ENCODE measurements at regions not wholly inside any gene's neighbourhood (a gene's known extent, or its start where the extent isn't known, plus 50 kb on each side); places are given as distances from the start of the nearest gene placed in this dataset.

GRCh38 chr3:30286811-30287210 lies 319.6 kb upstream of the TGFBR2 start:
- H3K4me1 ChIP-seq = peaks cover 0 to 26% (median 11%) of the 10 kb centered on the region in 4 donors
- no peaks in the 10 kb centered on the region for H3K36me3 ChIP-seq
- no peak for TF ChIP-seq CTCF (IDR thresholded peaks at IDR 0.05)
- no peak for TF ChIP-seq POLR2A (IDR thresholded peaks at IDR 0.05)
- H3K4me3 ChIP-seq = no peak overlapping the region
- H3K27ac ChIP-seq = no peak overlapping the region
- ATAC-seq = no peak
- WGBS (ENCODE audit: insufficient coverage, low coverage, low lambda C conversion rate, missing lambda C conversion rate) = 79% methylated on average over 2 of the region's 2 CpGs
- intact Hi-C loops (cut with DNase I) = no loop called here
- H3K27me3 ChIP-seq = no peaks in the 10 kb centered on the region
- H3K9me3 ChIP-seq = no peaks in the 10 kb centered on the region
- no peak for DNase-seq

- H3K36me3 ChIP-seq = no peaks in the 10 kb centered on the region
- no peak for TF ChIP-seq POLR2A (IDR thresholded peaks at IDR 0.05)
- no peak for TF ChIP-seq CTCF (IDR thresholded peaks at IDR 0.05)
- intact Hi-C loops (cut with DNase I) = no loop called here
- no peak overlapping the region for H3K4me3 ChIP-seq
- ATAC-seq (no peak), DNase-seq (no peak)
- H3K4me1 ChIP-seq = peaks cover 0 to 26% (median 11%) of the 10 kb centered on the region in 4 donors
- H3K9me3 ChIP-seq = no peaks in the 10 kb centered on the region
- peak overlapping the region in 2 of 3 donors; percentile 3 to 5 for H3K27ac ChIP-seq
- no peaks in the 10 kb centered on the region for H3K27me3 ChIP-seq
Measured at GRCh38 chr3:30288830-30289229, 317.6 kb upstream of the TGFBR2 start.

GRCh38 chr3:30289324-30289723 lies 317.1 kb upstream of the TGFBR2 start:
- no peaks in the 10 kb centered on the region for H3K36me3 ChIP-seq
- intact Hi-C loops (cut with DNase I) = no loop called here
- TF ChIP-seq CTCF (IDR thresholded peaks at IDR 0.05) = no peak
- no peak for TF ChIP-seq POLR2A (IDR thresholded peaks at IDR 0.05)
- no peak overlapping the region for H3K4me3 ChIP-seq
- no peaks in the 10 kb centered on the region for H3K27me3 ChIP-seq
- peak overlapping the region in 2 of 3 donors; percentile 3 to 5 for H3K27ac ChIP-seq
- DNase-seq (no peak), ATAC-seq (peak; percentile 79 to 84 (median 83))
- peaks cover 0 to 26% (median 11%) of the 10 kb centered on the region in 4 donors for H3K4me1 ChIP-seq
- H3K9me3 ChIP-seq = no peaks in the 10 kb centered on the region
- WGBS (ENCODE audit: insufficient coverage, low coverage, low lambda C conversion rate, missing lambda C conversion rate) = 0% methylated on average over 1 of the region's 1 CpG

GRCh38 chr3:30289766-30290165 lies 316.6 kb upstream of the TGFBR2 start:
- Histone ChIP-seq H3K4me1 (peaks cover 0 to 26% (median 11%) of the 10 kb centered on the region in 4 donors), H3K27me3 (no peaks in the 10 kb centered on the region), H3K9me3 (no peaks in the 10 kb centered on the region), H3K27ac (no peak overlapping the region), H3K36me3 (no peaks in the 10 kb centered on the region), H3K4me3 (no peak overlapping the region)
- no peak for DNase-seq
- WGBS (ENCODE audit: insufficient coverage, low coverage, low lambda C conversion rate, missing lambda C conversion rate) = 29% methylated on average over 1 of the region's 1 CpG
- TF ChIP-seq CTCF (IDR thresholded peaks at IDR 0.05) = no peak
- TF ChIP-seq POLR2A (IDR thresholded peaks at IDR 0.05) = no peak
- intact Hi-C loops (cut with DNase I) = no loop called here
- ATAC-seq = no peak

GRCh38 chr3:30290479-30290878 lies 315.9 kb upstream of the TGFBR2 start:
- DNase-seq (no peak), ATAC-seq (no peak)
- Histone ChIP-seq H3K9me3 (no peaks in the 10 kb centered on the region), H3K36me3 (no peaks in the 10 kb centered on the region), H3K4me3 (no peak overlapping the region), H3K27me3 (no peaks in the 10 kb centered on the region), H3K4me1 (peaks cover 0 to 24% (median 11%) of the 10 kb centered on the region in 4 donors), H3K27ac (no peak overlapping the region)
- WGBS (ENCODE audit: insufficient coverage, low coverage, low lambda C conversion rate, missing lambda C conversion rate) = no CpG with 5 or more reads among the region's 12 CpGs
- no peak for TF ChIP-seq POLR2A (IDR thresholded peaks at IDR 0.05)
- intact Hi-C loops (cut with DNase I) = no loop called here
